ENCODE measurements at regions not wholly inside any gene's neighbourhood (a gene's known extent, or its start where the extent isn't known, plus 50 kb on each side); places are given as distances from the start of the nearest gene placed in this dataset.

DNA sequence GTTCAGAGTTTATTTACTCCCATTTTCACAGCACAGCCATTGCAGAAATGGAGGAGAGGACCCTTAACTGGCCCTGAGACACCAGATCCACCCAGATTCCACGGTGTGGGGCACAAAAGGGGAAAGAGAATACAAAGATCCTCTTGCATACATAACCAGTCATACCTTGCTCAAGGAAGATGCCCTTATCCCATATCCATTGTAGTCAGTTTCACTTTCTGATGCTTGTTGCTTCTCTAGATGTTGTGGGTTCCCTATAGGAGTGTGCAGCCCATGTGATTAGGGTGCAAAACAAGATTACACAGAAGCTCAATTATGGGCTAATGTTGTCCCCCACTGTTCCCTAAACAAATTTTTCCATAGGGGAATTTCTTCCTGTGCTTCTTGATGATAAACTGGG, 1309.0 kb upstream of the PABPC4L start:
- H3K27ac ChIP-seq: no peak overlapping the region
- H3K4me1 ChIP-seq: no peaks in the 10 kb centered on the region
- intact Hi-C loops (cut with DNase I): no loop called here
- no peaks in the 10 kb centered on the region for H3K9me3 ChIP-seq
- no peak overlapping the region for H3K9ac ChIP-seq (ENCODE audit: low read depth in 2 of 2, low read length in 2 of 2)
- no peaks in the 10 kb centered on the region for H3K27me3 ChIP-seq
- H3K4me3 ChIP-seq: no peak overlapping the region
- H3K36me3 ChIP-seq: no peaks in the 10 kb centered on the region
- TF ChIP-seq, protein P1, sequence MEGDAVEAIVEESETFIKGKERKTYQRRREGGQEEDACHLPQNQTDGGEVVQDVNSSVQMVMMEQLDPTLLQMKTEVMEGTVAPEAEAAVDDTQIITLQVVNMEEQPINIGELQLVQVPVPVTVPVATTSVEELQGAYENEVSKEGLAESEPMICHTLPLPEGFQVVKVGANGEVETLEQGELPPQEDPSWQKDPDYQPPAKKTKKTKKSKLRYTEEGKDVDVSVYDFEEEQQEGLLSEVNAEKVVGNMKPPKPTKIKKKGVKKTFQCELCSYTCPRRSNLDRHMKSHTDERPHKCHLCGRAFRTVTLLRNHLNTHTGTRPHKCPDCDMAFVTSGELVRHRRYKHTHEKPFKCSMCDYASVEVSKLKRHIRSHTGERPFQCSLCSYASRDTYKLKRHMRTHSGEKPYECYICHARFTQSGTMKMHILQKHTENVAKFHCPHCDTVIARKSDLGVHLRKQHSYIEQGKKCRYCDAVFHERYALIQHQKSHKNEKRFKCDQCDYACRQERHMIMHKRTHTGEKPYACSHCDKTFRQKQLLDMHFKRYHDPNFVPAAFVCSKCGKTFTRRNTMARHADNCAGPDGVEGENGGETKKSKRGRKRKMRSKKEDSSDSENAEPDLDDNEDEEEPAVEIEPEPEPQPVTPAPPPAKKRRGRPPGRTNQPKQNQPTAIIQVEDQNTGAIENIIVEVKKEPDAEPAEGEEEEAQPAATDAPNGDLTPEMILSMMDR (IDR thresholded peaks at IDR 0.05): no peak
- no peak for DNase-seq

- no peak overlapping the region for H3K9ac ChIP-seq (ENCODE audit: low read depth in 2 of 2, low read length in 2 of 2)
- no peaks in the 10 kb centered on the region for H3K27me3 ChIP-seq
- intact Hi-C loops (cut with DNase I): no loop called here
- DNase-seq: no peak
- no peaks in the 10 kb centered on the region for H3K9me3 ChIP-seq
- TF ChIP-seq, protein P1 (IDR thresholded peaks at IDR 0.05): no peak
- no peaks in the 10 kb centered on the region for H3K4me1 ChIP-seq
- no peaks in the 10 kb centered on the region for H3K36me3 ChIP-seq
- H3K4me3 ChIP-seq: no peak overlapping the region
- H3K27ac ChIP-seq: no peak overlapping the region
These were observed 1306.6 kb upstream of the PABPC4L start for GRCh38 chr4:135508006-135508714.

DNA sequence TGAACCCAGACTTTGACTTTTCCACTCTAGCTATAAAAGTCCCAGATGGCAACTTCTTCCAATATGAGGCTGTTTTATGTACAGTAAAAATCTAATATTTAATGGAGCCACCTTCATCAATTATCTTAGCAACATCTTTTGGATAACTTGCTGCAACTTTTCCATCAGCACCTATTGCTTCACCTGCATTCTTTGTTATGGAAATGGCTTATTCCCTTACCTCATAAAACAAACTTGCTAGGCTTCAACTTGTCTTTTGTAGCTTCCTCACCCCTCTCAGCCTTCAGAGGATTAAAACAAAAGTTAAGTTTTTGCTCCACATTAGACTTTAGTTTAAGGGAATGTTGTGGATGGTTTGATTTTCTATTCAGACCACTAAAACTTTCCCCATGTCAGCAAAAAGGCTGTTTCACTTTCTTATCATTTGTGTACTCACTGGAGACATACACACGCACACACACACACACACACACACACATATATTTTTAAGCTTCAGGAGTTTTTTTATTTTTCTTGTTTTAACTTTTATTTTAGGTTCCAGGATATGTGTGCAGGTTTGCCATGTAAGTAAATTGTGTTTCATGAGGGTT, 1296.1 kb upstream of the PABPC4L start:
- no peaks in the 10 kb centered on the region for H3K9me3 ChIP-seq
- H3K4me3 ChIP-seq: no peak overlapping the region
- H3K36me3 ChIP-seq: no peaks in the 10 kb centered on the region
- H3K4me1 ChIP-seq: no peaks in the 10 kb centered on the region
- no peak overlapping the region for H3K9ac ChIP-seq (ENCODE audit: low read depth in 2 of 2, low read length in 2 of 2)
- intact Hi-C loops (cut with DNase I): no loop called here
- H3K27ac ChIP-seq: no peak overlapping the region
- DNase-seq: no peak
- no peaks in the 10 kb centered on the region for H3K27me3 ChIP-seq
- TF ChIP-seq, protein P1 (IDR thresholded peaks at IDR 0.05): no peak

DNA sequence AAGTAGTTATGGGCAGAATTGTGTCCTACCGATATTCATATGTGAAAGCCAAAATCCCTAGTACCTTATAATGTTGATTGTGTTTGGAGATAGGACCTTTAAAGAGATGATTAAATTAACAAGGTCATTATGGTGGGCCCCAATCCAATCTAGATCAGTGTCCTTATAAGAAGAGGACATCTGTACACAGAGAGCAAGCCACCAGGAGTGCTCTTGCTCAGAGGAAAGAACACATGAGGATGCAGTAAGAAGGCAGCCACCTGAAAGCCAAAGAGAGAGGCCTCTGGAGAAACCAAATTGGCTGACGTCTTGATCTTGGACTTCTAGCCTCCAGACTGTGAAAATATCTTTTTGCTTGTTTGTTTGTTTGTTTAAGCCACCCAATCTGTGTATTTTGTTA, 1290.8 kb upstream of the PABPC4L start:
- TF ChIP-seq, protein P1 (IDR thresholded peaks at IDR 0.05): no peak
- no peak for DNase-seq
- no peak overlapping the region for H3K4me3 ChIP-seq

DNA sequence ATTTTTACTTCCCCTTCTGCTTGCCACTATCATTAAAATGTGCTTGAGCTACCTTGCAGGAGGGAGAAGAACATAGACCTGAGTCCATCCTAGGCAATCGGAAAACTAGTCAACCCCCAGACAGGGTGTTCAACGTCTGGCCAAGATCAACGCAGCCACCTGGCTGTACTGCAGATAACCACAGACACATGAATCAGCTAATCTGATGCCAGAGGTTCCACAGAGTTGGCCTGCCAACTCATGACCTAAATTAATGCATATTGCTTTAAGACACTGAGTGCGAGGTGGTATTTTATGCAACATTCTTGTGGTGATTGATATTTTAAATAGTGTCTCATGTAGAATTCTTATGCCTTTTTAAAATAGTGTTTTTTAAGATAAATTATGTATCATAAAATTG, 1283.8 kb upstream of the PABPC4L start:
- no peaks in the 10 kb centered on the region for H3K27me3 ChIP-seq
- H3K9ac ChIP-seq (ENCODE audit: low read depth in 2 of 2, low read length in 2 of 2): no peak overlapping the region
- DNase-seq: no peak
- no peak overlapping the region for H3K4me3 ChIP-seq
- no peak overlapping the region for H3K27ac ChIP-seq
- H3K4me1 ChIP-seq: no peaks in the 10 kb centered on the region
- no peaks in the 10 kb centered on the region for H3K36me3 ChIP-seq
- TF ChIP-seq, protein P1 (IDR thresholded peaks at IDR 0.05): no peak
- intact Hi-C loops (cut with DNase I): no loop called here
- no peaks in the 10 kb centered on the region for H3K9me3 ChIP-seq

More for the DNA sequence above, 1290.8 kb upstream of the PABPC4L start:
- Histone ChIP-seq H3K27ac (no peak overlapping the region), H3K9me3 (no peaks in the 10 kb centered on the region), H3K4me1 (no peaks in the 10 kb centered on the region), H3K9ac (ENCODE audit: low read depth in 2 of 2, low read length in 2 of 2) (no peak overlapping the region), H3K27me3 (no peaks in the 10 kb centered on the region), H3K36me3 (no peaks in the 10 kb centered on the region)
- intact Hi-C loops (cut with DNase I): no loop called here
